Naive thymus-derived CD8-positive, alpha-beta T cell (primary cell): ENCODE measurements at regions not wholly inside any gene's neighbourhood (a gene's known extent, or its start where the extent isn't known, plus 50 kb on each side); places are given as distances from the start of the nearest gene placed in this dataset.

ENCODE experiments used
- ATAC-seq, 2 donors: fragments of 150-1000 bp; cut with Tn5 transposase in 1 of 2; sonication (Bioruptor Pico), chemical (Tn5 transposase) in 1 of 2; 1 replicate in 1 of 2; 2 replicates in 1 of 2; pipeline ENCODE4 v1.10.0; 2021; ENCODE audit warnings: mild to moderate bottlenecking in 2 of 2, moderate library complexity in 2 of 2
- POLR2A ChIA-PET: fragments of 350-600 bp; sonication (Branson Sonifier 250); formaldehyde crosslinking; loops from one replicate; lab custom pipeline; 2021; ENCODE audit warnings: antibody characterized with exemption; lab: Charles Lee
- DNase-seq, 10 donors: peaks; one replicate each; pipeline versions ENCODE4 v3.0.0 to v3.0.0-alpha.2; 2020 to 2022
- H3K27ac Mint-ChIP-seq, 10 donors: one replicate each; pipeline ENCODE4 v1.8.0; 2020 to 2022; ENCODE audit warnings: mild to moderate bottlenecking in 10 of 10, mixed read lengths in 10 of 10, moderate library complexity in 4 of 10, inconsistent platforms in 1 of 10
- H3K27me3 Mint-ChIP-seq, 5 donors: one replicate each; pipeline ENCODE4 v1.8.0; 2021 to 2022; ENCODE audit warnings: mixed read lengths in 5 of 5
- H3K36me3 Mint-ChIP-seq, 3 donors: one replicate each; pipeline ENCODE4 v1.8.0; 2020 to 2022; ENCODE audit warnings: mixed read lengths in 3 of 3, mild to moderate bottlenecking in 2 of 3, inconsistent platforms in 1 of 3
- H3K4me1 Mint-ChIP-seq, 4 donors: one replicate each; pipeline ENCODE4 v1.8.0; 2021 to 2022; ENCODE audit warnings: mixed read lengths in 4 of 4
- H3K4me3 Mint-ChIP-seq, 10 donors: one replicate each; pipeline ENCODE4 v1.8.0; 2020 to 2022; ENCODE audit warnings: mild to moderate bottlenecking in 10 of 10, mixed read lengths in 10 of 10, moderate library complexity in 6 of 10, inconsistent platforms in 1 of 10
- H3K9me3 Mint-ChIP-seq, 9 donors: one replicate each; pipeline ENCODE4 v1.8.0; 2020 to 2022; ENCODE audit warnings: mixed read lengths in 9 of 9, mild to moderate bottlenecking in 3 of 9, inconsistent platforms in 1 of 9, moderate library complexity in 1 of 9

GRCh38 chr3:147799601-147800000 is 390.4 kb downstream of the ZIC1 start:
- POLR2A ChIA-PET: no interaction called here
- Mint-ChIP-seq H3K9me3 (peaks cover 0 to 11% (median 0%) of the 10 kb centered on the region in 9 donors), H3K27me3 (no peaks in the 10 kb centered on the region), H3K4me1 (no peaks in the 10 kb centered on the region), H3K27ac (no peak overlapping the region), H3K36me3 (no peaks in the 10 kb centered on the region), H3K4me3 (no peak overlapping the region)
- DNase-seq (no peak), ATAC-seq (no peak)

DNA sequence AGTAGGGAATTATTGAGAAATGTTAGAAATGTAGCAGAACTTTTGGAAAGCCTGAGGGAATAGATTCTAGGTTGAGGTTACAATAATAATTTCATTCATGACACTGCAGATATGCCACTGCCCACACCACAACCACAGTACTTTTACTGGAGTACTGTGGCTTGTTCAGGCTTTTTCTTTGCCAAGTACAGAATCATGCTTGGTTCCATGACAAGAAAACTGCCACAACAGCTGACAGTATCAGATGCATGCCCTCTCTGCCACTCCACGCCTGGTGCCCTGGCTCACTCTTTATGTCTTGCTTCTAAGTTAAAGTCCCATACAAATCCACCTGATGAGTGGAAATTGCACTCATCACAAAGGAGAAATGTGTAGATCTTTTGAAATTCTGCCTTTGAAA is 398.6 kb downstream of the ZIC1 start:
- Mint-ChIP-seq H3K27ac (no peak overlapping the region), H3K36me3 (no peaks in the 10 kb centered on the region), H3K4me1 (no peaks in the 10 kb centered on the region), H3K4me3 (no peak overlapping the region), H3K27me3 (no peaks in the 10 kb centered on the region), H3K9me3 (peaks cover 0 to 21% (median 7%) of the 10 kb centered on the region in 9 donors)
- ATAC-seq (no peak), DNase-seq (no peak)
- POLR2A ChIA-PET: no interaction called here

DNA sequence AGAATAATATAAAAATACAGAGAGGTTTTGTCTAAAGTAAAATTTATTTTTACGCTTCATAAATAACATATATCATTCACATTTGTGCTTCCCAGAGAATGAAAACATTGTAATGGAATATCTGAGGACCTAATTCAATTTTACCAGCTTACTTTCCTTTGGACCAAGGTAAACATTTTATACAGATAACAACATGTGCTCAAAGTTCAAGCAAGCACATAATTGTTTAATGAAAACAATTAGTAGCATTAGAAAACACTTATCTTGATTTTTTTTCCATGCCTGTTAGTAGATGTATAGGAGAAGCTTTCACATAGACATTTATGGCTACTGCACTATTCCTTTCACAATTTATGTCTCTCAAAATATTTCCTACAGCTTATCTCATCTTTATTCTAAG is 400.0 kb downstream of the ZIC1 start:
- Mint-ChIP-seq H3K4me3 (no peak overlapping the region), H3K36me3 (no peaks in the 10 kb centered on the region), H3K27ac (no peak overlapping the region), H3K27me3 (no peaks in the 10 kb centered on the region), H3K9me3 (peaks cover 0 to 21% (median 7%) of the 10 kb centered on the region in 9 donors), H3K4me1 (no peaks in the 10 kb centered on the region)
- DNase-seq: no peak
- ATAC-seq: no peak
- POLR2A ChIA-PET: no interaction called here

- H3K4me3 Mint-ChIP-seq: no peak overlapping the region
- no peak for ATAC-seq
- H3K4me1 Mint-ChIP-seq: no peaks in the 10 kb centered on the region
- peaks cover 0 to 19% (median 12%) of the 10 kb centered on the region in 9 donors for H3K9me3 Mint-ChIP-seq
- no peaks in the 10 kb centered on the region for H3K36me3 Mint-ChIP-seq
- H3K27ac Mint-ChIP-seq: no peak overlapping the region
- no peaks in the 10 kb centered on the region for H3K27me3 Mint-ChIP-seq
- no peak for DNase-seq
- POLR2A ChIA-PET: no interaction called here
Measured at GRCh38 chr3:147812186-147812911, 403.2 kb downstream of the ZIC1 start.

GRCh38 chr3:147813256-147813655 is 404.1 kb downstream of the ZIC1 start:
- H3K27me3 Mint-ChIP-seq: no peaks in the 10 kb centered on the region
- peaks cover 0 to 19% (median 12%) of the 10 kb centered on the region in 9 donors for H3K9me3 Mint-ChIP-seq
- H3K4me1 Mint-ChIP-seq: no peaks in the 10 kb centered on the region
- no peak for ATAC-seq
- POLR2A ChIA-PET: no interaction called here
- DNase-seq: no peak
- no peak overlapping the region for H3K4me3 Mint-ChIP-seq
- no peaks in the 10 kb centered on the region for H3K36me3 Mint-ChIP-seq
- H3K27ac Mint-ChIP-seq: peak overlapping the region in 1 of 10 donors; percentile 31

GRCh38 chr3:147816752-147817151 is 407.6 kb downstream of the ZIC1 start:
- no peak overlapping the region for H3K4me3 Mint-ChIP-seq

DNA sequence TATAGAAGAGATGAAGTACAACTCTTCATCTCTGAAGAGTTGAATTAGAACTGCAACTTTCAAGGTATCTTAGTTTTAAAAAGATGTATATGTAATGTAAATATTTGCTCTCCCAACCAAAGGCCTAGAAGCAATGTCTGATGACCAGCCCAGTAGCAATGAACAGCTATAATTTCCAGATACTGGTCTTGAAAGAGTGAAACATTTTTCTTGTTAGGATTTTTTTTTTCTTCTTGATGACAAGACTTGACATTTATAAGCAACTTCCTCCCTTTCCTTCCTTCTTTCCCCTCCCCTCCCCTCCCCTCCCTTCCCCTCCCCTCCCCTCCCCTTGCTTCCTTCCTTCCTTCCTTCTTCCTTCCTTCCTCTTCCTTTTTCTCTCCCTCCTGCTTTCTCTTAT is 423.4 kb downstream of the ZIC1 start:
- Mint-ChIP-seq H3K27ac (no peak overlapping the region), H3K9me3 (peaks cover 0 to 15% (median 3%) of the 10 kb centered on the region in 9 donors), H3K4me3 (no peak overlapping the region), H3K27me3 (no peaks in the 10 kb centered on the region), H3K4me1 (no peaks in the 10 kb centered on the region), H3K36me3 (no peaks in the 10 kb centered on the region)
- DNase-seq (no peak), ATAC-seq (no peak)
- POLR2A ChIA-PET: no interaction called here

More at GRCh38 chr3:147816752-147817151, 407.6 kb downstream of the ZIC1 start:
- H3K9me3 Mint-ChIP-seq: peaks cover 0 to 10% (median 5%) of the 10 kb centered on the region in 9 donors
- H3K27ac Mint-ChIP-seq: no peak overlapping the region
- no peak for DNase-seq
- no peak for ATAC-seq
- H3K36me3 Mint-ChIP-seq: no peaks in the 10 kb centered on the region
- no peaks in the 10 kb centered on the region for H3K27me3 Mint-ChIP-seq
- POLR2A ChIA-PET: no interaction called here
- H3K4me1 Mint-ChIP-seq: no peaks in the 10 kb centered on the region

- ATAC-seq: no peak
- H3K36me3 Mint-ChIP-seq: no peaks in the 10 kb centered on the region
- POLR2A ChIA-PET: no interaction called here
Measured at GRCh38 chr3:147836330-147836729, 427.2 kb downstream of the ZIC1 start.

GRCh38 chr3:147838652-147839051 is 429.5 kb downstream of the ZIC1 start:
- no peak for ATAC-seq
- POLR2A ChIA-PET: no interaction called here
- no peak overlapping the region for H3K4me3 Mint-ChIP-seq
- H3K9me3 Mint-ChIP-seq: peaks cover 0 to 11% (median 7%) of the 10 kb centered on the region in 9 donors
- no peak overlapping the region for H3K27ac Mint-ChIP-seq
- no peaks in the 10 kb centered on the region for H3K27me3 Mint-ChIP-seq
- DNase-seq: no peak
- H3K4me1 Mint-ChIP-seq: no peaks in the 10 kb centered on the region
- H3K36me3 Mint-ChIP-seq: no peaks in the 10 kb centered on the region

More at GRCh38 chr3:147836330-147836729, 427.2 kb downstream of the ZIC1 start:
- DNase-seq: no peak
- no peaks in the 10 kb centered on the region for H3K4me1 Mint-ChIP-seq
- peaks cover 0 to 11% (median 2%) of the 10 kb centered on the region in 9 donors for H3K9me3 Mint-ChIP-seq
- no peaks in the 10 kb centered on the region for H3K27me3 Mint-ChIP-seq
- no peak overlapping the region for H3K4me3 Mint-ChIP-seq
- H3K27ac Mint-ChIP-seq: no peak overlapping the region

GRCh38 chr3:147843331-147843730 is 434.2 kb downstream of the ZIC1 start:
- POLR2A ChIA-PET: no interaction called here
- H3K36me3 Mint-ChIP-seq: no peaks in the 10 kb centered on the region
- no peaks in the 10 kb centered on the region for H3K27me3 Mint-ChIP-seq
- no peak for ATAC-seq
- DNase-seq: no peak
- no peak overlapping the region for H3K27ac Mint-ChIP-seq
- H3K9me3 Mint-ChIP-seq: peaks cover 0 to 10% (median 4%) of the 10 kb centered on the region in 9 donors
- H3K4me1 Mint-ChIP-seq: no peaks in the 10 kb centered on the region
- no peak overlapping the region for H3K4me3 Mint-ChIP-seq

GRCh38 chr3:147846293-147846692 is 437.1 kb downstream of the ZIC1 start:
- POLR2A ChIA-PET: no interaction called here
- no peak overlapping the region for H3K27ac Mint-ChIP-seq
- no peaks in the 10 kb centered on the region for H3K36me3 Mint-ChIP-seq
- no peak overlapping the region for H3K4me3 Mint-ChIP-seq
- H3K9me3 Mint-ChIP-seq: peaks cover 0 to 10% (median 4%) of the 10 kb centered on the region in 9 donors
- DNase-seq (no peak), ATAC-seq (no peak)
- H3K4me1 Mint-ChIP-seq: no peaks in the 10 kb centered on the region
- no peaks in the 10 kb centered on the region for H3K27me3 Mint-ChIP-seq

DNA sequence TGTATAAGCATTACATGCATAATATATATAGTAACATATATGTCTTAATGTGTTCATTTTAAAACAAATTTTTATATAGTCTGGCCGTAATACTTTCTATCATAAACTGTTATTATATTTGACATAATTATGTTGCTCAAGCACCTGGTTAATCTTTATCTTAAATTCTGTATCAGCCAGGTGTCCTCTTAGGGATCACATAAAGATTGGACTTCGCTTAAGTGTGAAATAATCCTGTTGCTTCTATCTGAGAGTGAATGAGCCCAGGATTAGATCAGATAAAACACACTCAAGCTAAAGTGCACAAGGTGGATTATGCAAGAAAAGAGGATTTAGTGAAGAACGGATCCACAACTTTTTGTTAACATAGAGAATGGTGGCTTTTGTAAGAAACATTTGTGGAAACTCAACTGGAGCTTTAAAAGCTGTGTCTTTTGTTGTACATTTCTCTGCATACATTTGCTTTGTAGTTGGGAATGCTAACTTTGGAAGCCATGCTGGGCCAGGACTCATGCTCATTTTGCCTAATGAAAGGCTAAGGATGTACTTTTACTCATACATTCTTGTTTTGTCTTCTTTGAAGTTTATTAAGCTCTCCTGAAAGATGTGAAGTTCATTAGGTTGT is 437.8 kb downstream of the ZIC1 start:
- Mint-ChIP-seq H3K27me3 (no peaks in the 10 kb centered on the region), H3K36me3 (no peaks in the 10 kb centered on the region), H3K9me3 (peaks cover 0 to 10% (median 4%) of the 10 kb centered on the region in 9 donors)

GRCh38 chr3:147851062-147851461 is 441.9 kb downstream of the ZIC1 start:
- ATAC-seq (no peak), DNase-seq (no peak)
- Mint-ChIP-seq H3K27ac (no peak overlapping the region), H3K4me3 (no peak overlapping the region), H3K4me1 (no peaks in the 10 kb centered on the region), H3K36me3 (no peaks in the 10 kb centered on the region), H3K27me3 (no peaks in the 10 kb centered on the region), H3K9me3 (peaks cover 0 to 16% (median 4%) of the 10 kb centered on the region in 9 donors)
- POLR2A ChIA-PET: no interaction called here

More for the DNA sequence above, 437.8 kb downstream of the ZIC1 start:
- DNase-seq (no peak), ATAC-seq (no peak)
- POLR2A ChIA-PET: no interaction called here
- no peaks in the 10 kb centered on the region for H3K4me1 Mint-ChIP-seq
- no peak overlapping the region for H3K27ac Mint-ChIP-seq
- H3K4me3 Mint-ChIP-seq: no peak overlapping the region
